Skeletal muscle satellite cell (primary cell): ENCODE measurements at regions not wholly inside any gene's neighbourhood (a gene's known extent, or its start where the extent isn't known, plus 50 kb on each side); places are given as distances from the start of the nearest gene placed in this dataset.
A peak's percentile ranks its signal among the peaks of the same experiment; 100 is the strongest.
"Not testable (repeated sequence)": the region's sequence is repeated elsewhere in the genome, so short reads cannot be mapped to it uniquely, and the experiment has no call there.

Experiments
- H3K27me3 ChIP-seq: 2 replicates; pipeline ENCODE4 v1.7.0; 2013; ENCODE audit warnings: low read length; ENCODE audit not compliant: control insufficient read depth, insufficient read depth
- H3K36me3 ChIP-seq: 2 replicates; pipeline ENCODE4 v1.7.0; 2013; ENCODE audit warnings: mild to moderate bottlenecking, control low read depth, low read length; ENCODE audit not compliant: insufficient read depth
- H3K4me1 ChIP-seq: 2 replicates; pipeline ENCODE4 v1.7.0; 2013; ENCODE audit warnings: low read length; ENCODE audit not compliant: control insufficient read depth, insufficient read depth
- H3K4me2 ChIP-seq: 2 replicates; pipeline ENCODE4 v1.7.0; 2013; ENCODE audit warnings: mild to moderate bottlenecking, low read length
- H3K4me3 ChIP-seq: 2 replicates; pipeline ENCODE4 v1.7.0; 2013; ENCODE audit warnings: low read length
- H3K9ac ChIP-seq: 2 replicates; pipeline ENCODE4 v1.7.0; 2013; ENCODE audit warnings: mild to moderate bottlenecking, low read depth, low read length, moderate library complexity
- H3K9me3 ChIP-seq: replicated peaks from 2 replicates; pipeline ENCODE4 v1.7.0; 2013; ENCODE audit warnings: mild to moderate bottlenecking, control low read depth, low read length

GRCh38 chr4:189667386-189667785 is 273.3 kb upstream of the FRG1 start:
- H3K27me3 ChIP-seq, H3K9me3 ChIP-seq, H3K4me3 ChIP-seq, H3K4me2 ChIP-seq, H3K4me1 ChIP-seq, H3K36me3 ChIP-seq, H3K9ac ChIP-seq: not testable (repeated sequence)

GRCh38 chr4:189697675-189698245 is 242.9 kb upstream of the FRG1 start:
- H3K4me1 ChIP-seq, H3K9me3 ChIP-seq, H3K36me3 ChIP-seq: not testable (repeated sequence)

GRCh38 chr4:189703000-189703399 is 237.7 kb upstream of the FRG1 start:
- H3K9ac ChIP-seq, H3K27me3 ChIP-seq, H3K4me1 ChIP-seq, H3K4me3 ChIP-seq, H3K9me3 ChIP-seq, H3K4me2 ChIP-seq, H3K36me3 ChIP-seq: not testable (repeated sequence)

More at GRCh38 chr4:189697675-189698245, 242.9 kb upstream of the FRG1 start:
- H3K4me2 ChIP-seq, H3K4me3 ChIP-seq, H3K27me3 ChIP-seq, H3K9ac ChIP-seq: not testable (repeated sequence)

GRCh38 chr4:189706821-189707220 is 233.9 kb upstream of the FRG1 start:
- H3K4me3 ChIP-seq, H3K9ac ChIP-seq, H3K4me2 ChIP-seq, H3K4me1 ChIP-seq, H3K36me3 ChIP-seq, H3K27me3 ChIP-seq, H3K9me3 ChIP-seq: not testable (repeated sequence)

GRCh38 chr4:189707227-189707626 is 233.4 kb upstream of the FRG1 start:
- H3K4me1 ChIP-seq, H3K9me3 ChIP-seq, H3K4me2 ChIP-seq, H3K9ac ChIP-seq, H3K4me3 ChIP-seq, H3K27me3 ChIP-seq, H3K36me3 ChIP-seq: not testable (repeated sequence)

- not testable (repeated sequence) for H3K4me1 ChIP-seq
These were observed 228.7 kb upstream of the FRG1 start for GRCh38 chr4:189711956-189712355.

GRCh38 chr4:189721016-189721993 is 219.4 kb upstream of the FRG1 start:
- not testable (repeated sequence) for H3K4me3 ChIP-seq, H3K27me3 ChIP-seq, H3K9ac ChIP-seq, H3K4me1 ChIP-seq, H3K9me3 ChIP-seq, H3K36me3 ChIP-seq, H3K4me2 ChIP-seq

More at GRCh38 chr4:189711956-189712355, 228.7 kb upstream of the FRG1 start:
- not testable (repeated sequence) for H3K36me3 ChIP-seq, H3K9me3 ChIP-seq, H3K4me2 ChIP-seq, H3K27me3 ChIP-seq, H3K9ac ChIP-seq, H3K4me3 ChIP-seq

- peak overlapping the region; percentile 45 for H3K4me3 ChIP-seq
- not testable (repeated sequence) for H3K27me3 ChIP-seq, H3K4me1 ChIP-seq, H3K9me3 ChIP-seq, H3K4me2 ChIP-seq, H3K9ac ChIP-seq, H3K36me3 ChIP-seq
These were observed 218.2 kb upstream of the FRG1 start for GRCh38 chr4:189722324-189723003.

- not testable (repeated sequence) for H3K27me3 ChIP-seq, H3K9me3 ChIP-seq, H3K4me2 ChIP-seq, H3K4me3 ChIP-seq, H3K9ac ChIP-seq, H3K4me1 ChIP-seq, H3K36me3 ChIP-seq
These were observed 212.6 kb upstream of the FRG1 start for GRCh38 chr4:189727982-189728638.

- not testable (repeated sequence) for H3K4me1 ChIP-seq, H3K9ac ChIP-seq, H3K4me2 ChIP-seq, H3K4me3 ChIP-seq, H3K27me3 ChIP-seq, H3K9me3 ChIP-seq, H3K36me3 ChIP-seq
These were observed 208.7 kb upstream of the FRG1 start for GRCh38 chr4:189731989-189732388.

- H3K4me3 ChIP-seq, H3K4me1 ChIP-seq, H3K27me3 ChIP-seq, H3K9ac ChIP-seq, H3K36me3 ChIP-seq, H3K9me3 ChIP-seq, H3K4me2 ChIP-seq: not testable (repeated sequence)
These were observed 207.2 kb upstream of the FRG1 start for GRCh38 chr4:189733507-189733906.
